Body of pancreas (tissue), 4 donors: ENCODE measurements at regions not wholly inside any gene's neighbourhood (a gene's known extent, or its start where the extent isn't known, plus 50 kb on each side); places are given as distances from the start of the nearest gene placed in this dataset.

Experiments used
- POLR2A ChIP-seq, 3 donors: fragments of 450-650 bp; IDR thresholded peaks; one replicate each; pipeline ENCODE4 v1.6.1; 2016; ENCODE audit warnings: antibody characterized with exemption in 3 of 3, mild to moderate bottlenecking in 2 of 3
- TF ChIP-seq, protein P1 (sequence below), 7 experiments: fragments of 450-650 bp in 4 of 7; fragments of 200-600 bp in 3 of 7; sonication (generic) in 3 of 7; IDR thresholded peaks; one replicate each; pipeline ENCODE4 v1.5.1; 2016 to 2019; ENCODE audit warnings: antibody characterized with exemption in 7 of 7

DNA sequence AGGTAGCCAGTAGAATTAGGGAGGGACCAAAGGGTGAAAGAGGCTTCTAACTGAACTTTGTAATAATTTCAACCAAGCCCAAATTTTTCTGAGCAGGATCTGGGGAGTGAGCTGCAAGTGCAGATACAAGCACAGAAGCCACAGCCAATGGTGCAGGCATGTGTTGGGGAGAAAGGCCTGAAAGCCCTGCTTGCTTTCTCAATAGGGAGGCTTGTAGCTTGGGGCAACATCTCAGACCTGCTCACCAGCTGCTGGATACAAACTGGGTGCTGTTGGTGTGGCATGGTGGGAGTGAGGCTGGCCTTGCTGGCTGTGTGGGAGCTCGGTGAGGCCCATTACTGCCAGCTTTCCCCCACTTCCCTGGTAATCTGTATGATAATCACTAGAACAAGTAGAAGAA, 688.5 kb upstream of the SEMA3D start:
- TF ChIP-seq, protein P1, sequence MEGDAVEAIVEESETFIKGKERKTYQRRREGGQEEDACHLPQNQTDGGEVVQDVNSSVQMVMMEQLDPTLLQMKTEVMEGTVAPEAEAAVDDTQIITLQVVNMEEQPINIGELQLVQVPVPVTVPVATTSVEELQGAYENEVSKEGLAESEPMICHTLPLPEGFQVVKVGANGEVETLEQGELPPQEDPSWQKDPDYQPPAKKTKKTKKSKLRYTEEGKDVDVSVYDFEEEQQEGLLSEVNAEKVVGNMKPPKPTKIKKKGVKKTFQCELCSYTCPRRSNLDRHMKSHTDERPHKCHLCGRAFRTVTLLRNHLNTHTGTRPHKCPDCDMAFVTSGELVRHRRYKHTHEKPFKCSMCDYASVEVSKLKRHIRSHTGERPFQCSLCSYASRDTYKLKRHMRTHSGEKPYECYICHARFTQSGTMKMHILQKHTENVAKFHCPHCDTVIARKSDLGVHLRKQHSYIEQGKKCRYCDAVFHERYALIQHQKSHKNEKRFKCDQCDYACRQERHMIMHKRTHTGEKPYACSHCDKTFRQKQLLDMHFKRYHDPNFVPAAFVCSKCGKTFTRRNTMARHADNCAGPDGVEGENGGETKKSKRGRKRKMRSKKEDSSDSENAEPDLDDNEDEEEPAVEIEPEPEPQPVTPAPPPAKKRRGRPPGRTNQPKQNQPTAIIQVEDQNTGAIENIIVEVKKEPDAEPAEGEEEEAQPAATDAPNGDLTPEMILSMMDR (IDR thresholded peaks at IDR 0.05) = no peak
- TF ChIP-seq POLR2A (IDR thresholded peaks at IDR 0.05) = no peak
